HG03064 (cell line): ENCODE measurements at regions not wholly inside any gene's neighbourhood (a gene's known extent, or its start where the extent isn't known, plus 50 kb on each side); places are given as distances from the start of the nearest gene placed in this dataset.

Experiments
- ATAC-seq: cut with Tn5 transposase; IDR thresholded peaks from one replicate; pipeline ENCODE4 v1.9.1; 2021; ENCODE audit warnings: low read depth; ENCODE audit not compliant: unreplicated experiment

DNA sequence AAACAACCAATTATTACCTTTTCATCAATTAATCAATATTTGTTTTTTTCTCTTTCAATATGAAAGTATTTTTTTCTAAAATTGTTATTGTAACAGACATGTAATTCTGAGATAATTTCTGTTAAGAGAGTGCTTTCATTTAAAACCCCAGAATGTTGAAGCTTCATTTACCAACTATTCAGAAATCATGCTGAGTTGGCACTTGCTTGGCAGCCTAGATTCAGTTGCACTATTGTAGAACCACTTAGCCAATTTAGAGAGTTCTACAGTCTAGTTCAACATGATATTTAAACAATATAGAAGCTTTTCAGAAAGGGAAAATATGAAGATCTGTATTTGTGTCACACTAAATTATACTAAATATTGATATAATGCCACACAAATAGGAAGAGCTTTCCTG lies 56.1 kb upstream of the NKAIN2 start:
- ATAC-seq = no peak

DNA sequence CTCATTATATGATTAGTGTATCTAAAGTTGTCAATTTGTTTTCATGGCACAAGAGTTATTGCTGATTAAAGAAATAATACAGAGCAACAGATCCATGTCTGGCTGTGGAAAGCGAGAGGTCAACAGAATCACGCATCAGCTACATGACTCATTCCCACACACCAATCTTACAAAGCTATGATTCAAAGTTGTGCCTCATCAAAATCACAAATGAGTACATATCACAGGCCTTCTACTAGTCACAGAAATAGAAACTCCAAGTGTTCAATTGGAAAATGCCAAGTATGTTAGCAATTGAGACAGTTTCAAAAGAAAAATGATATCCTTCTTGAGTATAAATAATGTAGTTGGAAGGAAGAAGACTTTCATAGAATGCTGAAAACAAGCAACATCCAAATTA lies 57.8 kb upstream of the NKAIN2 start:
- no peak for ATAC-seq

DNA sequence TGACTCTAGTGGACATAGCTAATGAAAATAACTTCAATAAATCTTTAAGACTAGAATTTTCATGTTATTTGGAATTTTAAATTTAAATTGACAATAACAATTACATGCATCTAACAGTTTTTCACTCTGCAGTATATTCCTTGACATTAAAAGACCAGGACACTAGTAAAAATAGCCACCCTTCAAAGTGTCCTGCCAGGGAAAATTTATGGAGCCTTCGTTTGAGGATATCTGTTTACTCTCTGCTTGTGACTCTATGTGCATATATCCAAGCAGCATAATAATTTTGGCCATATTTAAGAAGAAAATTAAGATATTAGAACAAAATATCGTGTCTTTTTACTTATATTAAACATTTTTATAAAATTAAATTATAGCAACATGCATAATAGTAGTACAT lies 58.8 kb upstream of the NKAIN2 start:
- ATAC-seq = no peak

DNA sequence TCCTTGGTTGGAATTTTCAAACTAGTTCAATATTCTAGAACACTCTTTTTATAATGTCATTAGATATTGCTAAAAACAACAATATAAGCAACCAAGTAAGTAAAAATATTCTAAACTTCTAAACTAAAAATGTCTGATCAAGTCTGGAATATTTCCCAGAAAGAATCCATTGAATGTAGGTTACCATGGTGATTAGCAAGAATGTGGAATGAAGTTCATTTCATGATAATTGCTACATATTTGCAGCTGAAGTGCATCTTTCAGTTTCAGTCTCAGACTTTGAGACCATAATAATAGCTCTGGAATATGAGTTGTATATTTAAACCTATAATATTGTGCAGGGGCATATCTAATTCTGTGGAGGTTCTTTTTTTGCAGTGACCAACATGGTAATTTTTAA lies 61.0 kb upstream of the NKAIN2 start:
- no peak for ATAC-seq

DNA sequence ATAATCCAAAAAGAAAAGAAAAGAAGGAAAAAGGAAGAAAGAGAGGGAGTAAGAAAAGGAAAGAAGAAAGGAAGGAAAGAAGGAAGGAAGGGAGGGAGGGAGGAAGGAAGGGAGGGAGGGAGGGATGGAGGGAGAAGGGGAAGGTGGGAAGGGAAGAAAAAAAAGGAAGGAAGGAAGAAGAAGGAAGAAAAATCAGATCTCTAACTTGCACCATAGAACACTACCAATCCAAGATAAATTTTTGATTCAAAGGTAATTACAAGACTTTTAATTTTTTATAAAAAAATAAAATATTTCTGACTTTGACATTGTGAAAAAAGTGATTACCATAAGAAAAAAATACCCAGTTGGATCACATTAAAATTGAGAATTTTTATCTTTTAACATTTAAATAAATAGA lies 70.5 kb upstream of the NKAIN2 start:
- no peak for ATAC-seq

DNA sequence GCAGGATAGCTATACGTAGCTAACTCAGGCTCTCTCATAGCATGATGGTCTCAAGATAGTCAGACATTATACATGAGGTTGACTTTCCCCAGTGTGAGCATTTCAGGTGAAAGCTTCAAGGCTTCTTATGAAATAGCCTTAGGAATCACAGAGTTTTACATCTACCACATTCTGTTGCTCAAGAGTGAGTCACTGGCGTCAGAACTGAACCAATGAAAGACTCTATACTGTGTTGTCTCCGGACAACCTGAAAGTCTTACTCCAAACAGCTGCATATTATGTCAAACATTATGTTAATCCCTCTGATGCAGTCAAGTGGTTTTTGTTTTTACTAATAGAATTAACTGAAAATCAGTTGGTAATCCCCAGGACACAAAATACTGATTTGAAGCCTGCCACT lies 79.8 kb upstream of the TRDN start:
- ATAC-seq = no peak

DNA sequence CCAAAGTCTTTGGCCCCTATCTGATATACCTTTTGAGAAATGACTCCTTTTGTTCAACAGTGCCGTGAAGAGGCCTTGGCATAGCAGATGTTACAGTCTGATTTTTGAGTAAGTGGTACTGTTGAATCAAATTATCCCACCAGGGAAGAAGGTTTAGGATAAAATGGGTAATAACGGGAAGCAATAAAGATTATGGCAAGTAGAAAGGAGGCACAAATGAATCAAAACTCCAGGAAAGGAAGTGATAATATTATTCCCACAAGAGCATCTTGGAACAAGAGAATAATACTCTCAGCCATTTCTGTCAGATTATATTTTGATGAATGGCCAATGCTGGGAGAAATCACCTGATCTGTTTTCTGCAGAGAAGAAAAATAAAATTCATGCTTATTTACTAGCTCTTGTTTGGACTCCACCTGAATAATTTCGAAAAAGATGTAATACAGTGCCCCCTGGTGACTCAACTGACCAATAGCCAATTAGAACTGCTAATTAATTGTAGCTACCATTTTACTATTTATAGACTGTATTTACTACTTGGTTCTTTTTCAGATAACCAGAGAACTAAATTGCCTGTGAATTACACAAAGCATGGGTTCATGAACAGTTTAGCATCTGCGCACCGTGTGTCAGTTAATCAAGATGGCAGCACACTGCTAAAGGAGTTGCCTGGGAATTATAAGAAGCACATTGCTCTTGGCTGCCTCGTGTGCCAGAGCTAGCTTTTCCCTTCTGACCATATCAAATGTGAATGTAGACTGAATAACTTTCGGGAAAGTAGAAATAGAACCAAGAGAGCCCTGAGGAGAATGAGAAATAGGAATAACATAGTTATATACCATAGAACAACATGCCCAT lies 78.5 kb upstream of the TRDN start:
- ATAC-seq = peak; percentile 76

DNA sequence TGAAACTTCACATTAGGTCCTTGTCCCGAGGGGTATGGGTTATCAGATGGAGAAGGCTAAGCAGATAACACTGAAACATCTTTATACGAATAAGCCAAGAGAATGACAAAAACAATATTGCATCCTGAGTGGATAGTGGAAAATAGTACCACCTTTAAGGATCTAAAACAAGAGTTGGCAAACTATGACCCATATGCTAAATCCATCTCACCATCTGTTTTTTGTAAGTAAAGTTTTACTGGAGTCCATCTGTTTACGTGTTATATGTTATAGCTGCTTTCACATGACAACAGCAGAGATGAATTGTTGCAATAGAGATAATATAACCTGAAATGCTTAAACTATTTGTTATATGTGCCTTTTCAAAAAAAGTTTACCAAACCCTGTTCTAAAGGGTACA lies 76.1 kb upstream of the TRDN start:
- ATAC-seq = no peak

DNA sequence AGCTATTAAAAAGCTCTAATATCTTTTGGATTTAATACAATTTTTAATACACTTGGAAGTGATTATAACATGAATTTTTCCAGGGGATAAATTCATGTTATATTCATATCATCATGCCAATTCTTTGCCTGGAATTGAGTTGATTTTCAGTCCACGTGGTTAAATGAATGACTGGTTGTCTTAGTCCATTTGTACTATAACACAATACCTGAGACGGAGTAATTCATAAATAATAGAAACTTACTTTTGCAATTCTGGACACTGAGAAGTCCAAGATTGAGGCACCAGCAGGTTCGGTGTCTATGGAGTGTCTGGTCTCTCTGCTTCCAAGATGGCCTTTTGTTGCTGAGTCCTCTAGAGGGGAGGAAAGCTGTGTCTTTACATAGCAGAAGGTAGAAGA lies 66.2 kb upstream of the TRDN start:
- no peak for ATAC-seq

DNA sequence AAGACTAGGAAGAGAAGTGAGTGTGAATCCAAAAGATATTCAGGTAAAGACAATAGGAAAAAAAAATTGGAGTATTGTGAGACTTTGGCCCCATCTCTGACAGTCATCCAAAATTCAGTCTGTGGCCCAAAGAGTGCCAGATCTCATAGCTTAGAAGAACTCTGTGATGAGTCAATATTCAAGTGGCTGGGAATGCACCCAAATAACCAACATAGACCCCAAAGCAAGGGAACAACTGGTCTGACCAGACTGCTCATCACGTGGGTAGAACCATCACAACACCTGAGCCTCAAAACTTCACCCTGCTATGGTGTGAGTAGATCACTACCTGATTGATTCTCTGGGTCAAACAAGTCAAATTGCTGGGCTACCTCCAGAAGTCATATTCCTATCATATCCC lies 51.1 kb upstream of the TRDN start:
- ATAC-seq = no peak
